HepG2 (cell line): ENCODE measurements at regions not wholly inside any gene's neighbourhood (a gene's known extent, or its start where the extent isn't known, plus 50 kb on each side); places are given as distances from the start of the nearest gene placed in this dataset.

ENCODE experiments used
- ATAC-seq: fragments of 200-7000 bp; cut with Tn5 transposase; 3 replicates; pipeline ENCODE4 v1.9.1; 2020; ENCODE audit warnings: mild to moderate bottlenecking, moderate library complexity
- BruUV-seq: library from RNA; stranded (reverse); fragments of 400-500 nt; replicated peaks from 2 replicates; lab custom pipeline; 2021; lab: Mats Ljungman, UMichigan
- CTCF ChIA-PET: fragments of 300-600 bp; formaldehyde crosslinking; extraction: SDS; loops from one replicate; lab custom pipeline; 2021; ENCODE audit warnings: low total read pairs, inconsistent platforms, low intra/inter-chr PET ratio; lab: Yijun Ruan, JAX
- POLR2A ChIA-PET: fragments of 350-600 bp; sonication (Branson Sonifier 250); formaldehyde crosslinking; loops from one replicate; lab custom pipeline; 2020; ENCODE audit warnings: antibody characterized with exemption, inconsistent platforms; lab: Yijun Ruan, JAX
- DNase-seq: peaks from one replicate; pipeline ENCODE4 v3.0.0-alpha.2; 2015; ENCODE audit warnings: low spot score
- FAIRE-seq: peaks from 3 replicates; lab custom pipeline; 2011; peaks lifted over from hg19 to GRCh38; lab: Jason Lieb, UNC
- H2AFZ ChIP-seq: one replicate; pipeline ENCODE4 v1.6.1; 2011; ENCODE audit warnings: low read length, inconsistent platforms
- H3K27ac ChIP-seq: fragments of 300-600 bp; 3 replicates; pipeline ENCODE4 v1.8.0; 2011; ENCODE audit warnings: mixed run types, mild to moderate bottlenecking, mixed read lengths, low read length, inconsistent platforms; ENCODE audit not compliant: insufficient read depth; ENCODE audit errors: extremely low read length
- H3K27me3 ChIP-seq, 2 experiments: fragments of 200-600 bp in 1 of 2; 2 replicates in 1 of 2; 3 replicates in 1 of 2; pipeline versions ENCODE4 v1.6.0 to v1.8.0; 2011; ENCODE audit warnings: low read length in 2 of 2, mild to moderate bottlenecking in 2 of 2, moderate library complexity in 2 of 2, inconsistent platforms in 1 of 2; ENCODE audit not compliant: insufficient read depth in 2 of 2, control insufficient read depth in 1 of 2
- H3K36me3 ChIP-seq, 2 experiments: fragments of 200-600 bp in 1 of 2; replicated peaks in 1 of 2; 2 replicates in 1 of 2; 3 replicates in 1 of 2; pipeline versions ENCODE4 v1.5.1 to v1.8.0; 2011; ENCODE audit warnings: low read length in 2 of 2, inconsistent platforms in 1 of 2; ENCODE audit not compliant: insufficient read depth in 2 of 2, control insufficient read depth in 1 of 2
- H3K4me1 ChIP-seq: 2 replicates; pipeline ENCODE4 v1.5.1; 2012; ENCODE audit warnings: low read length, inconsistent platforms; ENCODE audit not compliant: insufficient read depth
- H3K4me2 ChIP-seq: 2 replicates; pipeline ENCODE4 v1.6.0; 2011; ENCODE audit warnings: low read depth, low read length, inconsistent platforms
- H3K4me3 ChIP-seq, 3 experiments: fragments of 200-600 bp in 1 of 3; sonication (generic), shearing (Covaris generic) in 1 of 3; replicated peaks in 1 of 3; 2 replicates each; pipeline ENCODE4 v1.5.1; 2011 to 2016; ENCODE audit warnings: low read length in 3 of 3, inconsistent platforms in 2 of 3, low read depth in 2 of 3, mild to moderate bottlenecking in 2 of 3, control low read depth in 1 of 3, mixed read lengths in 1 of 3; ENCODE audit not compliant: insufficient read depth in 1 of 3
- H3K79me2 ChIP-seq: one replicate; pipeline ENCODE4 v1.6.1; 2011; ENCODE audit warnings: low read length, inconsistent platforms; ENCODE audit not compliant: insufficient read depth
- H3K9ac ChIP-seq: 2 replicates; pipeline ENCODE4 v1.6.0; 2011; ENCODE audit warnings: mild to moderate bottlenecking, low read depth, low read length, inconsistent platforms; ENCODE audit not compliant: insufficient read depth
- H3K9me3 ChIP-seq: 2 replicates; pipeline ENCODE4 v1.5.1; 2012; ENCODE audit warnings: mild to moderate bottlenecking, low read length
- H4K20me1 ChIP-seq: 2 replicates; pipeline ENCODE4 v1.6.0; 2011; ENCODE audit warnings: inconsistent platforms, mild to moderate bottlenecking, low read length, moderate library complexity; ENCODE audit not compliant: insufficient read depth
- ATM ChIP-seq: fragments of 450-650 bp; IDR thresholded peaks from 2 replicates; pipeline ENCODE4 v1.7.1; 2017; ENCODE audit warnings: mild to moderate bottlenecking, borderline replicate concordance
- BRF2 ChIP-seq: sonication (generic); formaldehyde crosslinking; IDR thresholded peaks from 2 replicates; pipeline ENCODE4 v1.8.1; 2022; ENCODE audit warnings: mild to moderate bottlenecking, missing genetic modification reagents
- DZIP1 ChIP-seq: sonication (generic); formaldehyde crosslinking; IDR thresholded peaks from 2 replicates; pipeline ENCODE4 v1.5.0; 2020; ENCODE audit warnings: mild to moderate bottlenecking, missing genetic modification reagents
- IRF9 ChIP-seq: sonication (generic); formaldehyde crosslinking; IDR thresholded peaks from 2 replicates; pipeline ENCODE4 v1.8.0; 2022; ENCODE audit warnings: missing genetic modification reagents, mild to moderate bottlenecking, borderline replicate concordance
- JUN ChIP-seq: sonication (generic); formaldehyde crosslinking; IDR thresholded peaks from 2 replicates; pipeline ENCODE4 v1.4.0; 2020; ENCODE audit warnings: mild to moderate bottlenecking, missing genetic modification reagents
- KAT8 ChIP-seq: IDR thresholded peaks from 2 replicates; pipeline ENCODE4 v1.6.1; 2016; ENCODE audit warnings: missing genetic modification reagents, missing compliant biosample characterization
- TCF12 ChIP-seq, 2 experiments: fragments of 450-650 bp in 1 of 2; sonication (generic) in 1 of 2; formaldehyde crosslinking in 1 of 2; IDR thresholded peaks; 2 replicates each; pipeline versions ENCODE4 v1.6.1 to v1.8.0; 2017 to 2022; ENCODE audit warnings: antibody characterized with exemption in 1 of 2, mild to moderate bottlenecking in 1 of 2, missing genetic modification reagents in 1 of 2, moderate library complexity in 1 of 2
- YEATS4 ChIP-seq: sonication (generic); formaldehyde crosslinking; IDR thresholded peaks from 2 replicates; pipeline ENCODE4 v1.4.0; 2020; ENCODE audit warnings: missing genetic modification reagents, borderline replicate concordance
- ZNF44 ChIP-seq: sonication (generic); formaldehyde crosslinking; IDR thresholded peaks from 2 replicates; pipeline ENCODE4 v1.5.1; 2020; ENCODE audit warnings: mild to moderate bottlenecking, missing genetic modification reagents
- WGBS: methylation state at CpG from one replicate; pipeline ENCODE4 v1.1.6; 2017; ENCODE audit warnings: low lambda C conversion rate; 5-methylcytosine and 5-hydroxymethylcytosine counted together
- in situ Hi-C: cut with HindIII; loops from 2 replicates; pipeline ENCODE4 v1.10.0; 2017; ENCODE audit warnings: low pct_unique_long_range_greater_than_20kb; ENCODE audit not compliant: extremely low pct_ligation_motif_present
- intact Hi-C: fragments of 100-400 bp; cut with micrococcal nuclease; formaldehyde crosslinking; loops from one replicate; pipeline ENCODE4 v1.10.0; 2022; ENCODE audit not compliant: unreplicated experiment

- Histone ChIP-seq H3K9ac (no peak overlapping the region), H3K4me3 (no peak overlapping the region), H3K27ac (no peak overlapping the region), H3K36me3 (no peaks in the 10 kb centered on the region), H3K27me3 (no peaks in the 10 kb centered on the region), H3K79me2 (no peaks in the 10 kb centered on the region), H2AFZ (no peak overlapping the region), H3K4me2 (no peak overlapping the region), H3K4me1 (no peaks in the 10 kb centered on the region), H3K9me3 (no peaks in the 10 kb centered on the region), H4K20me1 (no peaks in the 10 kb centered on the region)
- FAIRE-seq (no peak), DNase-seq (no peak), ATAC-seq (no peak)
- TF ChIP-seq YEATS4: no peak
- TF ChIP-seq TCF12 (IDR thresholded peaks at IDR 0.05): no peak
- TF ChIP-seq TCF12 (CRISPR knock-in tag; IDR thresholded peaks at IDR 0.05): no peak
- TF ChIP-seq KAT8 (CRISPR knock-in tag): no peak
- no peak for TF ChIP-seq DZIP1 (CRISPR knock-in tag)
- no peak for TF ChIP-seq IRF9 (CRISPR knock-in tag)
- TF ChIP-seq JUN (CRISPR knock-in tag): no peak
- no peak for TF ChIP-seq ZNF44 (CRISPR knock-in tag)
- TF ChIP-seq ATM: no peak
- TF ChIP-seq BRF2 (CRISPR knock-in tag): no peak
- CTCF ChIA-PET: no interaction called here
- in situ Hi-C loops: no loop called here
- intact Hi-C loops: no loop called here
- BruUV-seq: no TSS peak
- WGBS: 10% methylated on average over 4 of the region's 4 CpGs
- POLR2A ChIA-PET: no interaction called here
These were observed 418.9 kb upstream of the FANCL start for GRCh38 chr2:58660046-58660445.
